ENCODE measurements at regions not wholly inside any gene's neighbourhood (a gene's known extent, or its start where the extent isn't known, plus 50 kb on each side); places are given as distances from the start of the nearest gene placed in this dataset.

DNA sequence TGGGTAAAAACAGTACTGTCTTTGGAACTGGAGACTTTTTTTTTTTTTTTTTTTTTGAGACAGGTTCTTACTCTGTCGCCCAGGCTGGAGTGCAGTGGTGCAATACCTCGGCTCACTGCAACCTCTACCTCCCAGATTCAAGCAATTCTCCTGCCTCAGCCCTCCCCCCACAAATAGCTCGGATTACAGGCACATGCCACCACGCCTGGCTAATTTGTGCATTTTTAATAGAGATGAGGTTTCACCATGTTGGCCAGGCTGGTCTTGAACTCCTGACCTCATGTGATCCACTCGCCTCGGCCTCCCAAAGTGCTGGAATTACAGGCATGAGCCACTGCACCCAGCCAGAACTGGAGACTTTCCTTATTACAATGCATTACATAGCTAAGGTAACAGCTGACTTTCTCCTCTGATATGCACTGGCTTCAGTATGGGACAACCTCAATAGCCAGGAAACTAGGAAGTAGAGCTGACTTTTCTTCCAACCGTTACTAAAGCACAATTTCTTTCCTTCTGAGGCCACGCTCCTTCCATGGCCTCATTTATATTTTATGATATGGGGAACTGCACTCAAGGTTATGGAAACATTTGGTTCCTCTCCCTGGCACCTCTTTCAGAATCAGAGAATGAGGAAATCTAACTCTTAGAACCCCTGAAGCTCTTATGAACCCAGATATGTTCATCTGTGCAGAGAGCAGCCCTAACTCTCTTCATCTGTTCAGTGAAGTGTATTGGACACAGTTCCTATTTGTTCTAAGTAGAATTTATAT, 53.5 kb upstream of the FAM9B start:
- H3K4me1 Mint-ChIP-seq (ENCODE audit: low read depth), result no peaks in the 10 kb centered on the region
- no peaks in the 10 kb centered on the region for H3K36me3 Mint-ChIP-seq (ENCODE audit: low read depth)
- no peaks in the 10 kb centered on the region for H3K9me3 Mint-ChIP-seq
- no peak overlapping the region for H3K4me3 Mint-ChIP-seq
- H3K27ac Mint-ChIP-seq, result no peak overlapping the region
- H3K27me3 Mint-ChIP-seq (ENCODE audit: low read depth), result peaks cover 3% of the 10 kb centered on the region

DNA sequence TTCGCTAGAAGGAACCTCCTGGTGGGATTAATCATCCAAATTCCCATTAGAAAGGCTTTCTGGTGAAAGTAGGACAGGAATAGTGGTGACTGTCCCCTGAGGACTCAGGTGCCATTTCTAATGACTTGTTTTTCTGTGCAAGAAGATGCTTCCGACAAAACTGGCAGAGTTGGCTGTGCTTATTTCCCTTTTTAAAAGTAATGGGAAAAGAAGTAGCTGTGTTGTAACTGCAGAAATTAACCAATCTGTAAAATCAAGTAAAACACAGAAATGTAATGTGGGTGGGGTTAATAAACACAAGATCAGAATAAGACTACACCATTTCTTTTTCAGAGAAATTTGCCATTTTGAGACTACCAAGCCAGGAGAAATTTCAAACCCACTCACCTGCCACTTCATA, 55.0 kb upstream of the FAM9B start:
- Mint-ChIP-seq H3K27ac (no peak overlapping the region), H3K27me3 (ENCODE audit: low read depth) (peaks cover 3% of the 10 kb centered on the region), H3K4me3 (no peak overlapping the region), H3K36me3 (ENCODE audit: low read depth) (no peaks in the 10 kb centered on the region), H3K9me3 (no peaks in the 10 kb centered on the region), H3K4me1 (ENCODE audit: low read depth) (no peaks in the 10 kb centered on the region)

DNA sequence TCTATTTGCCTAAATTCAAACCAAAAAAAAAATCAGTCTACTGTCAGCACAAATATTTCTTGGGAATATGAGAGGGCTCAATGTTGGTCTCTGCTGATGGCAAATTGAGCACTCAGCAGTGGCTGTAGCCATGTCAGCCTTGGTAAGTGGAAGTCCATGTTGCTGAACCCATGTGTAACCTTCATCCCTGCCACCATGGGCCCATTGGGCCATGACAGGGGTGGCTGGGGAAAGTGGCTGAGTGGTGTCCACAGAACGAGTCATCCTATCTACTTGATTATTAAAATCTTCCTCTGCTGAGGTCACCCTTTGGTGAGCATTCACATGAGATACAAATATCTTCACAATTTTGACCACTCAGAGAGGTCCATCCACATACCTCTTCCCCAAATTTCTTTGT, 56.8 kb upstream of the FAM9B start:
- Mint-ChIP-seq H3K27me3 (ENCODE audit: low read depth) (peaks cover 3% of the 10 kb centered on the region), H3K4me3 (no peak overlapping the region), H3K36me3 (ENCODE audit: low read depth) (no peaks in the 10 kb centered on the region), H3K4me1 (ENCODE audit: low read depth) (no peaks in the 10 kb centered on the region), H3K27ac (no peak overlapping the region), H3K9me3 (no peaks in the 10 kb centered on the region)

DNA sequence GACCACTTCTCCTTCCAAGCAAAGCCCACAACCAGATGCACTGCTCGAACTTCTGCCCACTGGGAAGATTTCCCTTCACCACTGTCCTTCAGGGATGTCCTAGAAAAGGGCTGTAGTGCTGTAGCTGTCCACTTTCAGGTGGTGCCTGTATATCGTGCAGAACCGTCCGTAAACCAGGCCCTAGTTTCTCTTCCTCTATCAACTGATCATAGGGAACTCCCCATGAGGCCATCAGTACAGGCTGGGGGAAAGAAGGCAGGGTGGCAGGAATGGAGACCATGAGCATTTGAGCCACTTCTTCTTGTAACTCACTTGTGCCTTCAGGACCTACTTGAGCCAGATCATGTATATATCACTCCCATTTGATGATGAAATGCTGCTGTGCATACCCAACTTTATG, 57.3 kb upstream of the FAM9B start:
- H3K4me3 Mint-ChIP-seq, result no peak overlapping the region
- no peak overlapping the region for H3K27ac Mint-ChIP-seq
- H3K9me3 Mint-ChIP-seq, result no peaks in the 10 kb centered on the region
- H3K4me1 Mint-ChIP-seq (ENCODE audit: low read depth), result no peaks in the 10 kb centered on the region
- H3K36me3 Mint-ChIP-seq (ENCODE audit: low read depth), result no peaks in the 10 kb centered on the region
- peaks cover 3% of the 10 kb centered on the region for H3K27me3 Mint-ChIP-seq (ENCODE audit: low read depth)

DNA sequence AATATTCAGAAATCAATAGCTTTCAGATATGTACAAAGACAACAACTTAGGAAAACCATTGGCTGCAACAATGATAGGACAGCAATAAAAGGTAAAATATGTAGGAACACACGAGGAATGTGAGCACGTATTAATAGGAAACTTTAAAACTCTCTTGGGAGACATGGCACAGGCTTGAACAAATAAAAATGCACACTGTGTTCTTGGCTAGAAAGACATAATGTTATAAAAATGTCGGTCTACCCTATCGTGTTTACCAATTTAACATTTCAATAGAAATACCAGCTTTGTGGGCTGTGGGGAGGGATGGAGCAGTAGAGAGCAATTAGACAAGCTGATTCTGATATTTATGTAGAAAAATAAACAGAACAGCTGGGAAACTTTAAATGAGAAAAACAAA, 69.0 kb upstream of the FAM9B start:
- no peaks in the 10 kb centered on the region for H3K4me1 Mint-ChIP-seq (ENCODE audit: low read depth)
- H3K9me3 Mint-ChIP-seq, result no peaks in the 10 kb centered on the region
- H3K27me3 Mint-ChIP-seq (ENCODE audit: low read depth), result no peaks in the 10 kb centered on the region
- H3K27ac Mint-ChIP-seq, result no peak overlapping the region
- H3K36me3 Mint-ChIP-seq (ENCODE audit: low read depth), result no peaks in the 10 kb centered on the region
- H3K4me3 Mint-ChIP-seq, result no peak overlapping the region

DNA sequence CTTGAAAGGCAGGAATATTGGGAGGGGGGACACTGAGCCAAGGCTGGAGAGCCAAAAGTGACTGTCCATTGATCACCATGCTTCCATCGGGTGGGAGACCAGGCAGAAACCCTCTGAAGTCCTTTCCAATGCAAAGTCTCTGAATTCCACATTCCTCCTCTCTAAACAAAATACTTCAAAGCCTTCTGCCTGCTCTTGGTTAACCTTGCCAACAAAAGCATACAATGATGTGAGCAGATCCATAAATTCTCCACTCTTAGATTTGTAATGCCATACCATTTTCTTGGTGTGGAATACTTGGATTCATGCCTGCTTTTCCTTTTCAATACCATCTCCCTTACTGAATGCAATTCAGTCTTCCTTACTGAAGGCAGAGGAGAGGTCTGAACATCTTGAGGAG, 74.1 kb upstream of the FAM9B start:
- H3K4me3 Mint-ChIP-seq, result no peak overlapping the region
- H3K4me1 Mint-ChIP-seq (ENCODE audit: low read depth), result no peaks in the 10 kb centered on the region
- no peaks in the 10 kb centered on the region for H3K36me3 Mint-ChIP-seq (ENCODE audit: low read depth)
- no peaks in the 10 kb centered on the region for H3K27me3 Mint-ChIP-seq (ENCODE audit: low read depth)
- H3K27ac Mint-ChIP-seq, result no peak overlapping the region
- H3K9me3 Mint-ChIP-seq, result no peaks in the 10 kb centered on the region

DNA sequence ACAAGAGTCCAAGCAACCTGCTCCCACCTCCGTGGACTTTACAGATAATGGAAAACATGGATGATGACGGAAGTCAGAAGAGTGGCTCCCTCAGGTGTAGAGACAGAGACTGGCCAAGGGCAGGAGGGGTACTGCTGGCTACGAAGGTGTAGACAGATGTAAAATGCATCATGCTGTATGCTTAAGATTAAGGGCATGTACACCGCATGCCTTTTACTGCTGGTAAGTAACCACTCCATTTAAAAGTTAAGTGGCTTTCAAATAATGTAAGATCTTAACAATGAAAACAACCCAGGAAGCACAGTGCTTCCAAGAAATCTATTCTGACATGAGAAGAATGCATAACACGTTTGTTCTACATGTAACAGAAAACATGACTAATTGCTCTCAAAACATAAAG, 76.9 kb upstream of the FAM9B start:
- Mint-ChIP-seq H3K27ac (no peak overlapping the region), H3K36me3 (ENCODE audit: low read depth) (no peaks in the 10 kb centered on the region), H3K9me3 (no peaks in the 10 kb centered on the region), H3K27me3 (ENCODE audit: low read depth) (no peaks in the 10 kb centered on the region), H3K4me3 (no peak overlapping the region), H3K4me1 (ENCODE audit: low read depth) (no peaks in the 10 kb centered on the region)

DNA sequence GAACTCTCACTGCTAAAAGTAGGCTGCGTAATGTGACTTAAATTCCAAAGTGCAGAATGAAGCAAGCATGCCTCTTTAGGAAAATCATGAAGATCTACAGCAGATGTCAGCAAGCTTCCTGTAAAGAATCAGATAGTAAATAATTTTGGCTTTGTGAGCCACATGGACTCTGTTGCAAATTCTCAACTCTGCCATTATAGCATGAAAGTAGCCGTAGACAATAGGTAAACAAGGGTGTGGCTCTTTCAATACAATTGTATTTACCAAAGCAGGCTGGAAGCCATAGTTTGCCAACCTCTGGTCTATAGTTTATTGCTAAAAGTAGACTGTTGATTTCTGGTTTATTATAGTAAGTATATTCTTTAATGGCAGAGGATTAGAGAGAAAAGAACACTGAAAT, 80.3 kb upstream of the FAM9B start:
- Mint-ChIP-seq H3K4me1 (ENCODE audit: low read depth) (no peaks in the 10 kb centered on the region), H3K27ac (no peak overlapping the region), H3K36me3 (ENCODE audit: low read depth) (no peaks in the 10 kb centered on the region), H3K4me3 (no peak overlapping the region), H3K27me3 (ENCODE audit: low read depth) (no peaks in the 10 kb centered on the region), H3K9me3 (no peaks in the 10 kb centered on the region)

DNA sequence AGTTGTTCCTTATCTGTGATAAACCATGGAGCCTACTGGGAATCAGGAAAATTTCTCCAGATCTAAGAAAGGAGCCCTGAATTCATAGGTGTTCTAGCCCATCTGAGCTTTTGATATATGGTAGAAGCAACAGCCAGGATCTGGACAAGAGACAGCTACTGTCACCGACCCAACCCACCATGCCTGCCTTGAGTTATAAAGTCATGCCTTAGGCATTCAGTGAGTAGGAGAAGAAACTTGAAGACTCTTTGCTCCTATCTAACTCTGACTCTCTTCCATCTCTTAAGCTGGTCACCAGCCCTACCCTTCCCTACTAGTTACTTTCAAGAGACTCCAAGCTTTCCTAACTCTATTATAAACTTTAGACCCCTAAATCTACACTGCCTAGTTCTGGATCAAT, 83.9 kb upstream of the FAM9B start:
- Mint-ChIP-seq H3K4me1 (ENCODE audit: low read depth) (no peaks in the 10 kb centered on the region), H3K4me3 (no peak overlapping the region), H3K27me3 (ENCODE audit: low read depth) (no peaks in the 10 kb centered on the region), H3K27ac (no peak overlapping the region), H3K9me3 (peaks cover 4% of the 10 kb centered on the region), H3K36me3 (ENCODE audit: low read depth) (no peaks in the 10 kb centered on the region)

DNA sequence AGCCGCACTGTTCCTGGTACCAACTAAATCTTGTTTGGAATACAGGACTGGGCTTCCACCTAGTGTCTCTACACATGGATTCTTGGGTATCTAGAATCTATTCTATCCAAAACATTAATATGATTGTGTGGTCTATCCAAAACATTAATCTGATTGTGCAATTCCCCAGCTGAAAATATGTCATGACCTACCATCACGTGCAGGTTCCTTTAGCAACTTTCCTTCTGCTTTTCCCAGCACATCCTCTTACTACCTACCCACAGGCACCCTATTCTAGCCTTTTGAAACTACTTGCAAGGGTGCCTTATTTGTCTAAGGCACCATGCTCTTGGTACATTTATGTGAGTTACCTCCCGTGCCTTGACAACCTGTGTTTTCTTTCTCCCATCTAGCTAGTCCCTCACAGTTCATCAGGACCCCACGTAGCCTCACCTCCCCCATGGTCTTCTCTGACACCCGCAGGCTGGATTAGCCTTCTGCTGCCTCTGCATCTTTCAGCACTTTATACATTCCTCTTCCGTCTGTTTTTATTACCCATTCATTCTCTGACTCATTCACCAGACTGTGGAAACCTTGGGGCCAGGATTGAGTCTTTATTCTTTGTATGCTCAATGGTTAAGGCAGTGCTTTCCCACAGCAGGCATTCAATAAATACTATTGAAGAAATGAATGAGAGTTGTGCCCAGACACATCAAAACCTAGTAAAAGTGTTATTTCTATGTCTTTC, 88.8 kb upstream of the FAM9B start:
- Mint-ChIP-seq H3K36me3 (ENCODE audit: low read depth) (no peaks in the 10 kb centered on the region), H3K4me1 (ENCODE audit: low read depth) (no peaks in the 10 kb centered on the region), H3K27me3 (ENCODE audit: low read depth) (no peaks in the 10 kb centered on the region), H3K9me3 (peaks cover 4% of the 10 kb centered on the region), H3K27ac (no peak overlapping the region), H3K4me3 (no peak overlapping the region)

DNA sequence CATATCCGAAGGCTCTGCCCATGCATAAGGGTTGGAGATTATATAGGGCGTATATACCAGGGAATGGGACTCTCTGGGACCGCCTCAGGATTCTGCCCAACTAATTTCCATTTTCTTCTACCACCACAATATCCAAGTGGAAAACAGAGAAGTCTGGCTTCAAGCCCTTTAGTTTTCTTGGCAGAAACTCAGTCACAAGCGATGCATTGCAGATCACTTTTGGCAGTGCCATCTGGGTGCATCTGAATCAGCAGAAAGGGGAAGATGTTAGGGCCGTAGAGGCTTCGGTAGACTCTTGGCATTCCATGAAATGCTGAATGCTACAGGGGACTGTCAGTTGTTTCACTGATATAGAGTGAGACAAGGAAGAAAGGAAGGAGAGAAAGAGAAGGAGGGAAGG, 94.1 kb upstream of the FAM9B start:
- Mint-ChIP-seq H3K27ac (no peak overlapping the region), H3K27me3 (ENCODE audit: low read depth) (no peaks in the 10 kb centered on the region), H3K4me3 (no peak overlapping the region), H3K36me3 (ENCODE audit: low read depth) (no peaks in the 10 kb centered on the region), H3K4me1 (ENCODE audit: low read depth) (no peaks in the 10 kb centered on the region), H3K9me3 (peaks cover 4% of the 10 kb centered on the region)

DNA sequence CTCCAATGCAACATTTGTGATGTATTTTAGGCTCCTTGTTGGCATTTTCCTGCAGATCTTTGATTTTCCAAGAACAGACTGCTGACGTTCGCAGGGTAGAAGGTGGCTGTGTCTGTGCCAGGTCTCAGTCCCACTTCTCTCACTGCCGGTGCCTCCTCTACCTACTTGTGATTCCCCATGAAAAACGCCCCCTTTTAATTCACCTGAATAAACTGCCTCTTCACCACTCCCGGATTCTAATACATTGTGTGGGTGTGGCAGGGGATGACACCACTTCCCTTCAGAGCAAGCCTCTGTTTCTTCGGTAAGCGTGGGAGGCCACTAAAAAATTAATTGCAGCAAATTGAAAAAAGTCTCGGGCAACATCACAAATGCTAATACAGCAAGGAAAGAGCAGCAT, 96.1 kb upstream of the FAM9B start:
- Mint-ChIP-seq H3K27me3 (ENCODE audit: low read depth) (no peaks in the 10 kb centered on the region), H3K4me3 (no peak overlapping the region), H3K4me1 (ENCODE audit: low read depth) (no peaks in the 10 kb centered on the region), H3K27ac (no peak overlapping the region), H3K36me3 (ENCODE audit: low read depth) (no peaks in the 10 kb centered on the region), H3K9me3 (peaks cover 4% of the 10 kb centered on the region)

DNA sequence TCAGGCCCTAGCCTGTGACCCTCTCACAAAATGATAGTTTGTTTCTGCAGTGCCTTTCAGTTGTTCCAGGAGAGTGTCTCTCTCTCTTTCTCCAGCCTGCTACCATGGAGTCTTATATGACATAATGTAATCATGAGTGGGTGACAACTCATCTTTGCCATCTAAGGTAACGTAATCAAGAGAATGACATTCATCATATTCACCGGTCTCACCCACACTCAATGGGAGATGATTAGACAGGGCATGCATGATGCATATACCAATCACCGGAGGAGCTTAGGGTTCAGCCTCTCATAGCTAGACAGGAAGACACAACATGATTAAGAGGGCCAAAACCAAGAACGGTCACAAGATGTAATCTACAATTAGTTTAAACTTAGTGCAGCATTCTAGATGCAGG, 97.1 kb upstream of the FAM9B start:
- Mint-ChIP-seq H3K4me3 (no peak overlapping the region), H3K9me3 (peaks cover 4% of the 10 kb centered on the region)

DNA sequence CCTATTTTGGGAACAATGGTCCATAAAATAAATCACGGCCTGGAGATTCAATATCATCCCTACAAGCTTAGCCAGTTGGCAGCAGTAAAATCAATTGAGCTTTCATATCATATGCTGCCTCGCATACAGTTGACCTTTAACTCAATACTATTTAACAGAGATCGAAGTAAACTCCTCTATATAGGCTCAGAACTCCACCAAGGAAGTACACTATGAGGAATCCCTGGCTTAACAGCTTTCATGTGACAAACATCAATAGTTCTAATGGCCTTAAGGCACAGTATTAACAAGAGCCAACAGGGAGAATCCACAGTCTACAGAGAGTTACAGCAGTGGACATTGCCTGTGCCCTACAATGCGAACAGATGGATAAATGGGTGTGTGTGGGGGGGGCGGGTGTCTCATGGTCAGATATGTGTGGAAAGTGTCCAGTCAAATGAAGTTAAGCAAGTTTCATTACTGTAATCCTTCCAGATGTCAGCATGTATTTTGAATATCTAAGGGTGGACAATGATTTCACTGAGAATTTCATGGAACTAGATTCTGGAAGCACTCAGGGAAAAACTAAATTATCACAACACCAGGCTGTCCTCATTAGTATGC, 98.2 kb upstream of the FAM9B start:
- Mint-ChIP-seq H3K4me1 (ENCODE audit: low read depth) (no peaks in the 10 kb centered on the region), H3K9me3 (peaks cover 4% of the 10 kb centered on the region), H3K36me3 (ENCODE audit: low read depth) (no peaks in the 10 kb centered on the region), H3K27ac (no peak overlapping the region), H3K27me3 (ENCODE audit: low read depth) (no peaks in the 10 kb centered on the region), H3K4me3 (no peak overlapping the region)

More for the DNA sequence above, 97.1 kb upstream of the FAM9B start:
- no peaks in the 10 kb centered on the region for H3K4me1 Mint-ChIP-seq (ENCODE audit: low read depth)
- H3K27me3 Mint-ChIP-seq (ENCODE audit: low read depth), result no peaks in the 10 kb centered on the region
- H3K36me3 Mint-ChIP-seq (ENCODE audit: low read depth), result no peaks in the 10 kb centered on the region
- no peak overlapping the region for H3K27ac Mint-ChIP-seq

DNA sequence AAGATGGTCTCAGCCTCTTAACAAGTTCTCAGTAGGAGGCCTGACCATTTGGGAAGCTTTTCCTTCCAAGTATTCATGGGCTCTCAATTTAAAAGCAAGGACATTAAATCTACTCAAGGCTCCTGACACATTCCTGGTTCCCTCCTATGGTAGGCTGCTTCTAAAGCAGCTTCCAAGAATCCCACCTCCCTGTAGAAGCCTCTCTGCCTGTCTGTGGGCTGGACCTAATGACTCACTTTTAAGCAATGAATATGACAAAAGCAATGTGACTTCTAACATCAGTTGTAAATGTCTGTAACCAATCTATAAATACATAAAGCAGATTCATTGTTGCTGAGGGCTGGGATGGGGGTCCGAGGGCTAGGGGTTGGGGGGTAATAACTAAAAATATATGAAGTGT, 99.5 kb upstream of the FAM9B start:
- Mint-ChIP-seq H3K27me3 (ENCODE audit: low read depth) (no peaks in the 10 kb centered on the region), H3K27ac (no peak overlapping the region), H3K4me1 (ENCODE audit: low read depth) (no peaks in the 10 kb centered on the region), H3K4me3 (no peak overlapping the region), H3K36me3 (ENCODE audit: low read depth) (no peaks in the 10 kb centered on the region), H3K9me3 (peaks cover 4% of the 10 kb centered on the region)

Data from T-helper 1 cell treated with Interleukin-12 subunit alpha and Interleukin-12 subunit beta and Interleukin-4 antibody, amounts not matched to agents 30 μg/mL and 1 μg/mL, for 36 hours (primary cell).